GM12878 (cell line): ENCODE measurements at regions not wholly inside any gene's neighbourhood (a gene's known extent, or its start where the extent isn't known, plus 50 kb on each side); places are given as distances from the start of the nearest gene placed in this dataset.

Source experiments
- ATAC-seq: fragments of 200-7000 bp; cut with Tn5 transposase; 3 replicates; pipeline ENCODE4 v1.9.1; 2020; ENCODE audit warnings: mild to moderate bottlenecking, moderate library complexity
- BruUV-seq: library from RNA; stranded (reverse); fragments of 400-500 nt; replicated peaks from 2 replicates; lab custom pipeline; 2021; lab: Mats Ljungman, UMichigan
- CTCF ChIA-PET: fragments of 300-600 bp; sonication (Branson Sonifier 250); formaldehyde crosslinking; extraction: SDS; loops from one replicate; lab custom pipeline; 2021; ENCODE audit warnings: inconsistent platforms; lab: Yijun Ruan, JAX
- POLR2A ChIA-PET: fragments of 350-600 bp; formaldehyde crosslinking; extraction: SDS; loops from one replicate; lab custom pipeline; 2021; ENCODE audit warnings: inconsistent platforms; lab: Charles Lee
- RAD21 ChIA-PET: fragments of 300-600 bp; sonication (Branson Sonifier 250); formaldehyde crosslinking; loops from one replicate; lab custom pipeline; 2023; ENCODE audit warnings: antibody characterized with exemption; ENCODE audit not compliant: unreplicated experiment; lab: Charles Lee
- SMC1A ChIA-PET: fragments of 300-600 bp; sonication (Branson Sonifier 250); formaldehyde crosslinking; loops from one replicate; lab custom pipeline; 2023; ENCODE audit not compliant: unreplicated experiment, uncharacterized antibody; lab: Charles Lee
- DNase-seq: peaks from one replicate; pipeline ENCODE4 v3.0.0-alpha.2; 2011; ENCODE audit warnings: low read depth, low spot score
- FAIRE-seq: peaks from 3 replicates; lab custom pipeline; 2011; peaks lifted over from hg19 to GRCh38; lab: Jason Lieb, UNC
- H2AFZ ChIP-seq: 2 replicates; pipeline ENCODE4 v1.6.0; 2011; ENCODE audit warnings: low read depth, low read length, control low read depth; ENCODE audit not compliant: control insufficient read depth
- H3K27ac ChIP-seq: 2 replicates; pipeline ENCODE4 v1.5.1; 2011; ENCODE audit warnings: control low read depth; ENCODE audit not compliant: control insufficient read depth, insufficient read depth
- H3K27me3 ChIP-seq, 2 experiments: replicated peaks in 1 of 2; 2 replicates each; pipeline versions ENCODE4 v1.6.0 to v1.6.1; 2011; ENCODE audit warnings: low read length in 1 of 2; ENCODE audit not compliant: control insufficient read depth in 2 of 2, insufficient read depth in 2 of 2
- H3K36me3 ChIP-seq, 2 experiments: 2 replicates each; pipeline ENCODE4 v1.5.1; 2011; ENCODE audit warnings: low read length in 1 of 2; ENCODE audit not compliant: control insufficient read depth in 2 of 2, insufficient read depth in 2 of 2
- H3K4me1 ChIP-seq: 2 replicates; pipeline ENCODE4 v1.6.1; 2011; ENCODE audit warnings: mild to moderate bottlenecking, low read length, moderate library complexity, mixed read lengths; ENCODE audit not compliant: control insufficient read depth, insufficient read depth
- H3K4me2 ChIP-seq: 2 replicates; pipeline ENCODE4 v1.6.0; 2011; ENCODE audit warnings: control low read depth; ENCODE audit not compliant: control insufficient read depth, insufficient read depth
- H3K4me3 ChIP-seq: fragments of 200-600 bp; sonication (generic); 2 replicates; pipeline ENCODE4 v1.5.1; 2016
- H3K79me2 ChIP-seq: 2 replicates; pipeline ENCODE4 v1.6.0; 2011; ENCODE audit warnings: low read length; ENCODE audit not compliant: control insufficient read depth, insufficient read depth
- H3K9ac ChIP-seq: 2 replicates; pipeline ENCODE4 v1.8.0; 2011; ENCODE audit warnings: low read length, control low read depth, mixed read lengths; ENCODE audit not compliant: control insufficient read depth, insufficient read depth
- H3K9me3 ChIP-seq: replicated peaks from 3 replicates; pipeline ENCODE4 v1.5.1; 2011; ENCODE audit warnings: mild to moderate bottlenecking, low read length; ENCODE audit not compliant: control insufficient read depth, insufficient read depth
- H4K20me1 ChIP-seq: 2 replicates; pipeline ENCODE4 v1.6.0; 2011; ENCODE audit not compliant: control insufficient read depth, insufficient read depth
- ETV6 ChIP-seq, 2 experiments: fragments of 450-650 bp in 1 of 2; IDR thresholded peaks in 1 of 2; conservative IDR thresholded peaks in 1 of 2; 2 replicates each; pipeline ENCODE4 v1.6.1; 2014; ENCODE audit warnings: antibody characterized with exemption in 1 of 2, borderline replicate concordance in 1 of 2, low read depth in 1 of 2, mild to moderate bottlenecking in 1 of 2, moderate library complexity in 1 of 2
- EZH2 ChIP-seq: IDR thresholded peaks from 2 replicates; pipeline ENCODE4 v1.6.1; 2012; ENCODE audit warnings: low read depth, mild to moderate bottlenecking, control low read depth, inconsistent platforms, low read length, borderline replicate concordance; ENCODE audit not compliant: control insufficient read depth
- KDM1A ChIP-seq: fragments of 200-600 bp; sonication (generic); IDR thresholded peaks from 2 replicates; pipeline ENCODE4 v1.6.1; 2016; ENCODE audit warnings: borderline replicate concordance
- KLF5 ChIP-seq: fragments of 450-650 bp; IDR thresholded peaks from 2 replicates; pipeline ENCODE4 v1.6.1; 2014; ENCODE audit warnings: mild to moderate bottlenecking; ENCODE audit not compliant: partially characterized antibody
- SIN3A ChIP-seq: IDR thresholded peaks from 2 replicates; pipeline ENCODE4 v1.6.1; 2012; ENCODE audit warnings: low read depth, low read length, improper control_type of control experiment
- STAT1 ChIP-seq: fragments of 450-650 bp; conservative IDR thresholded peaks from 2 replicates; pipeline ENCODE4 v1.6.1; 2014; ENCODE audit warnings: antibody characterized with exemption, mild to moderate bottlenecking
- TARDBP ChIP-seq: IDR thresholded peaks from 2 replicates; pipeline ENCODE4 v1.6.1; 2016; ENCODE audit warnings: borderline replicate concordance
- YY1 ChIP-seq: IDR thresholded peaks from 2 replicates; pipeline ENCODE4 v1.6.1; 2011; ENCODE audit warnings: low read depth, mild to moderate bottlenecking, low read length
- ZNF217 ChIP-seq: fragments of 450-650 bp; IDR thresholded peaks from 2 replicates; pipeline ENCODE4 v1.6.1; 2017; ENCODE audit warnings: antibody characterized with exemption, mild to moderate bottlenecking
- ZNF274 ChIP-seq: IDR thresholded peaks from one replicate; pipeline ENCODE4 v1.8.0; 2011; ENCODE audit not compliant: insufficient read length, insufficient read depth
- WGBS: methylation state at CpG from one replicate; pipeline ENCODE4 v1.1.6; 2016; ENCODE audit warnings: low lambda C conversion rate; ENCODE audit not compliant: insufficient replicate concordance, insufficient coverage; ENCODE audit errors: missing lambda C conversion rate; 5-methylcytosine and 5-hydroxymethylcytosine counted together
- in situ Hi-C: fragments of 300-500 bp; cut with MboI; formaldehyde crosslinking; loops from 9 replicates; pipeline ENCODE4 v1.14.3; 2018; ENCODE audit warnings: mixed read lengths
- intact Hi-C: fragments of 100-400 bp; cut with micrococcal nuclease; formaldehyde crosslinking; loops from one replicate; pipeline ENCODE4 v1.14.2; 2022; ENCODE audit not compliant: unreplicated experiment
- TF ChIP-seq, protein P1 (sequence below): IDR thresholded peaks from 2 replicates; pipeline ENCODE4 v1.6.1; 2011; ENCODE audit warnings: borderline replicate concordance, low read depth, mild to moderate bottlenecking, moderate library complexity, mixed read lengths, low read length; ENCODE audit not compliant: insufficient read depth; ENCODE audit errors: extremely low read length
- TF ChIP-seq, protein P2 (sequence below): fragments of 450-650 bp; IDR thresholded peaks from 2 replicates; pipeline ENCODE4 v1.6.1; 2017; ENCODE audit warnings: mild to moderate bottlenecking
- TF ChIP-seq, protein P3 (sequence below), 3 experiments: IDR thresholded peaks in 2 of 3; conservative IDR thresholded peaks in 1 of 3; 2 replicates each; pipeline ENCODE4 v1.5.1; 2011; ENCODE audit warnings: low read depth in 3 of 3, low read length in 3 of 3, mild to moderate bottlenecking in 3 of 3, control low read depth in 2 of 3, moderate library complexity in 2 of 3, inconsistent platforms in 1 of 3, mixed read lengths in 1 of 3; ENCODE audit not compliant: control insufficient read depth in 2 of 3, insufficient read depth in 1 of 3; ENCODE audit errors: extremely low read depth in 1 of 3

DNA sequence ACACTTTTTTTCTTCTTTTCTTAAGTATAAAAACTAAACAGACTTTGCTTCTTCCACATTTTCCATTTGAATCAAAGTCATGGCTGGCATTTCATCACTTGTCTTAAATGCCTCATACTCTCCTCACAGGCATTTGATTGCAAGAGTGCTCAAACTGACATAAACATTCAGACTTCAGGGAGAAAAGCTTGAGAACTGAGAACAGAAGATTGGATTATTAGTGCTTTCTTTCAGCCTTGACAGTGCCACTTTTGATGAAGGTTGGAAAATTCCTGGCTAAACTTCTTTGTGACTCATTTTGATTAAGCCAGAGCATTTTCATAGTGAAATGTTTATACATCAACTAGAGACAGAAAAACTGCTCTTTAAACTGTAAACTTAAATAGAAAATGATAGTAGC lies 544.4 kb downstream of the DIPK2A start:
- SMC1A ChIA-PET: no interaction called here
- H4K20me1 ChIP-seq: no peaks in the 10 kb centered on the region
- TF ChIP-seq, protein P1, sequence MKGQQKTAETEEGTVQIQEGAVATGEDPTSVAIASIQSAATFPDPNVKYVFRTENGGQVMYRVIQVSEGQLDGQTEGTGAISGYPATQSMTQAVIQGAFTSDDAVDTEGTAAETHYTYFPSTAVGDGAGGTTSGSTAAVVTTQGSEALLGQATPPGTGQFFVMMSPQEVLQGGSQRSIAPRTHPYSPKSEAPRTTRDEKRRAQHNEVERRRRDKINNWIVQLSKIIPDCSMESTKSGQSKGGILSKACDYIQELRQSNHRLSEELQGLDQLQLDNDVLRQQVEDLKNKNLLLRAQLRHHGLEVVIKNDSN: no peak
- TF ChIP-seq ZNF274 (no peak), YY1 (no peak), SIN3A (no peak)
- H3K36me3 ChIP-seq: no peaks in the 10 kb centered on the region
- ATAC-seq (no peak), FAIRE-seq (no peak), DNase-seq (no peak)
- no peaks in the 10 kb centered on the region for H3K4me1 ChIP-seq
- no peak overlapping the region for H3K4me3 ChIP-seq
- CTCF ChIA-PET: no interaction called here
- no peaks in the 10 kb centered on the region for H3K9me3 ChIP-seq
- RAD21 ChIA-PET: no interaction called here
- no peak overlapping the region for H3K9ac ChIP-seq
- H3K27me3 ChIP-seq: no peaks in the 10 kb centered on the region
- POLR2A ChIA-PET: no interaction called here
- H2AFZ ChIP-seq: no peak overlapping the region
- H3K27ac ChIP-seq: no peak overlapping the region
- in situ Hi-C loops (no loop called here), intact Hi-C loops (no loop called here)
- H3K4me2 ChIP-seq: no peak overlapping the region
- BruUV-seq: no TSS peak
- H3K79me2 ChIP-seq: no peaks in the 10 kb centered on the region

DNA sequence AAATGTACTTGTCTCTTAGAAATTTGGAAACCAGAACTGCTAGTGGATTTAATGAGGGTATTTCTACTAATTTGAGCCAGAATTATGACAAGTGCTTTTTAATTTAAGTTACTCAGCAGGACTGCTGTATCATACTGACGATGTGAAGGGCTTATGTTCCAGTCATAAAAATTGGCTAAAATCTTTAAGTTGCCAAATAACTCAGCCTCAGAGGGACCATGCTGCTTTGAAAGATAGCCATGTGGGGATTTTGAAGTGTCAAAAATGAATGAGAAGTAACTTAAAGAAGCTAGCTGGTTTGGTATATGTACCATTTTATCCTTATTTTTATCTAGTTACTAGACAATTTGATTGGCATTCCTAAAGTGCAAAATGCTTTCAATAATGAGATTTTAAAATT lies 545.0 kb downstream of the DIPK2A start:
- SMC1A ChIA-PET: no interaction called here
- TF ChIP-seq, protein P2, sequence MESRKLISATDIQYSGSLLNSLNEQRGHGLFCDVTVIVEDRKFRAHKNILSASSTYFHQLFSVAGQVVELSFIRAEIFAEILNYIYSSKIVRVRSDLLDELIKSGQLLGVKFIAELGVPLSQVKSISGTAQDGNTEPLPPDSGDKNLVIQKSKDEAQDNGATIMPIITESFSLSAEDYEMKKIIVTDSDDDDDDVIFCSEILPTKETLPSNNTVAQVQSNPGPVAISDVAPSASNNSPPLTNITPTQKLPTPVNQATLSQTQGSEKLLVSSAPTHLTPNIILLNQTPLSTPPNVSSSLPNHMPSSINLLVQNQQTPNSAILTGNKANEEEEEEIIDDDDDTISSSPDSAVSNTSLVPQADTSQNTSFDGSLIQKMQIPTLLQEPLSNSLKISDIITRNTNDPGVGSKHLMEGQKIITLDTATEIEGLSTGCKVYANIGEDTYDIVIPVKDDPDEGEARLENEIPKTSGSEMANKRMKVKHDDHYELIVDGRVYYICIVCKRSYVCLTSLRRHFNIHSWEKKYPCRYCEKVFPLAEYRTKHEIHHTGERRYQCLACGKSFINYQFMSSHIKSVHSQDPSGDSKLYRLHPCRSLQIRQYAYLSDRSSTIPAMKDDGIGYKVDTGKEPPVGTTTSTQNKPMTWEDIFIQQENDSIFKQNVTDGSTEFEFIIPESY: no peak
- no peak for TF ChIP-seq STAT1
- no peak for TF ChIP-seq ZNF217
- TF ChIP-seq EZH2: no peak
- TF ChIP-seq, protein P3, sequence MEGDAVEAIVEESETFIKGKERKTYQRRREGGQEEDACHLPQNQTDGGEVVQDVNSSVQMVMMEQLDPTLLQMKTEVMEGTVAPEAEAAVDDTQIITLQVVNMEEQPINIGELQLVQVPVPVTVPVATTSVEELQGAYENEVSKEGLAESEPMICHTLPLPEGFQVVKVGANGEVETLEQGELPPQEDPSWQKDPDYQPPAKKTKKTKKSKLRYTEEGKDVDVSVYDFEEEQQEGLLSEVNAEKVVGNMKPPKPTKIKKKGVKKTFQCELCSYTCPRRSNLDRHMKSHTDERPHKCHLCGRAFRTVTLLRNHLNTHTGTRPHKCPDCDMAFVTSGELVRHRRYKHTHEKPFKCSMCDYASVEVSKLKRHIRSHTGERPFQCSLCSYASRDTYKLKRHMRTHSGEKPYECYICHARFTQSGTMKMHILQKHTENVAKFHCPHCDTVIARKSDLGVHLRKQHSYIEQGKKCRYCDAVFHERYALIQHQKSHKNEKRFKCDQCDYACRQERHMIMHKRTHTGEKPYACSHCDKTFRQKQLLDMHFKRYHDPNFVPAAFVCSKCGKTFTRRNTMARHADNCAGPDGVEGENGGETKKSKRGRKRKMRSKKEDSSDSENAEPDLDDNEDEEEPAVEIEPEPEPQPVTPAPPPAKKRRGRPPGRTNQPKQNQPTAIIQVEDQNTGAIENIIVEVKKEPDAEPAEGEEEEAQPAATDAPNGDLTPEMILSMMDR (IDR thresholded peaks at IDR 0.05 in 2 of 3, conservative IDR thresholded peaks at IDR 0.05 in 1 of 3; ENCODE audit: control insufficient read depth in 2 of 3, extremely low read depth in 1 of 3, insufficient read depth in 1 of 3, low read depth in 3 of 3, low read length in 3 of 3): no peak
- no peak for TF ChIP-seq KDM1A
- no peak for TF ChIP-seq KLF5
- TF ChIP-seq ETV6 (conservative IDR thresholded peaks at IDR 0.05 in 1 of 2, IDR thresholded peaks at IDR 0.05 in 1 of 2; ENCODE audit: borderline replicate concordance in 1 of 2, low read depth in 1 of 2): no peak
- no peak for TF ChIP-seq TARDBP

More for the DNA sequence above, 545.0 kb downstream of the DIPK2A start:
- no peaks in the 10 kb centered on the region for H3K79me2 ChIP-seq
- intact Hi-C loops: no loop called here
- H3K9ac ChIP-seq: no peak overlapping the region
- no peaks in the 10 kb centered on the region for H3K36me3 ChIP-seq
- no peak overlapping the region for H3K4me3 ChIP-seq
- DNase-seq (no peak), ATAC-seq (no peak), FAIRE-seq (no peak)
- CTCF ChIA-PET: no interaction called here
- RAD21 ChIA-PET: no interaction called here
- in situ Hi-C loops: no loop called here
- WGBS: 0% methylated on average over 1 of the region's 1 CpG
- no TSS peak for BruUV-seq
- H3K4me2 ChIP-seq: no peak overlapping the region
- POLR2A ChIA-PET: no interaction called here
- no peaks in the 10 kb centered on the region for H3K4me1 ChIP-seq
- no peaks in the 10 kb centered on the region for H3K27me3 ChIP-seq
- H3K9me3 ChIP-seq: no peaks in the 10 kb centered on the region
- no peak overlapping the region for H2AFZ ChIP-seq
- H3K27ac ChIP-seq: no peak overlapping the region
- no peaks in the 10 kb centered on the region for H4K20me1 ChIP-seq
